ENCODE measurements at regions not wholly inside any gene's neighbourhood (a gene's known extent, or its start where the extent isn't known, plus 50 kb on each side); places are given as distances from the start of the nearest gene placed in this dataset.
A peak's percentile ranks its signal among the peaks of the same experiment; 100 is the strongest.
"Not testable (repeated sequence)": the region's sequence is repeated elsewhere in the genome, so short reads cannot be mapped to it uniquely, and the experiment has no call there.

- DNase-seq, result no peak
Measured at GRCh38 chr13:54742984-54743383, 1714.4 kb downstream of the OLFM4 start.

- no peak for DNase-seq
Measured at GRCh38 chr13:54744747-54745146, 1716.1 kb downstream of the OLFM4 start.

- no peak for DNase-seq
Measured at GRCh38 chr13:54750521-54750920, 1721.9 kb downstream of the OLFM4 start.

GRCh38 chr13:54758795-54759194, 1730.2 kb downstream of the OLFM4 start:
- no peak for DNase-seq

- no peak for DNase-seq
Measured at GRCh38 chr13:54768214-54768613, 1739.6 kb downstream of the OLFM4 start.

GRCh38 chr13:54775501-54776191, 1747.0 kb downstream of the OLFM4 start:
- DNase-seq, result no peak

- DNase-seq, result no peak
Measured at GRCh38 chr13:54787754-54788153, 1759.1 kb downstream of the OLFM4 start.

- no peak for DNase-seq
Measured at GRCh38 chr13:54799621-54800226, 1771.1 kb downstream of the OLFM4 start.

GRCh38 chr13:54802226-54802625, 1773.6 kb downstream of the OLFM4 start:
- no peak for DNase-seq

GRCh38 chr13:54805743-54806142, 1777.1 kb downstream of the OLFM4 start:
- no peak for DNase-seq

GRCh38 chr13:54821938-54822470, 1793.4 kb downstream of the OLFM4 start:
- peak; percentile 7 for DNase-seq

GRCh38 chr13:54829391-54830068, 1800.9 kb downstream of the OLFM4 start:
- not testable (repeated sequence) for DNase-seq

- DNase-seq, result no peak
Measured at GRCh38 chr13:54836273-54836672, 1807.7 kb downstream of the OLFM4 start.

GRCh38 chr13:54841682-54842081, 1813.1 kb downstream of the OLFM4 start:
- DNase-seq, result no peak

GRCh38 chr13:54845351-54845965, 1816.8 kb downstream of the OLFM4 start:
- no peak for DNase-seq

- DNase-seq, result no peak
Measured at GRCh38 chr13:54852831-54853230, 1824.2 kb downstream of the OLFM4 start.

- no peak for DNase-seq
Measured at GRCh38 chr13:54859827-54860226, 1831.2 kb downstream of the OLFM4 start.

- DNase-seq, result no peak
Measured at GRCh38 chr13:54875111-54875510, 1846.5 kb downstream of the OLFM4 start.

- DNase-seq, result no peak
Measured at GRCh38 chr13:54879036-54879435, 1850.4 kb downstream of the OLFM4 start.

GRCh38 chr13:54884682-54885081, 1856.1 kb downstream of the OLFM4 start:
- no peak for DNase-seq

GRCh38 chr13:54890976-54891375, 1862.4 kb downstream of the OLFM4 start:
- DNase-seq, result no peak

GRCh38 chr13:54901316-54901715, 1872.7 kb downstream of the OLFM4 start:
- DNase-seq, result no peak

GRCh38 chr13:54912367-54912766, 1883.8 kb downstream of the OLFM4 start:
- no peak for DNase-seq

- DNase-seq, result no peak
Measured at GRCh38 chr13:54913668-54914067, 1885.1 kb downstream of the OLFM4 start.
